GM21825 (cell line): ENCODE measurements at regions not wholly inside any gene's neighbourhood (a gene's known extent, or its start where the extent isn't known, plus 50 kb on each side); places are given as distances from the start of the nearest gene placed in this dataset.
A peak's percentile ranks its signal among the peaks of the same experiment; 100 is the strongest.

Experiments used
- ATAC-seq: cut with Tn5 transposase; IDR thresholded peaks from one replicate; pipeline ENCODE4 v1.9.1; 2021; ENCODE audit warnings: mild to moderate bottlenecking, moderate library complexity; ENCODE audit not compliant: unreplicated experiment

- ATAC-seq, result no peak
Observed at GRCh38 chr18:67300498-67300897, 216.0 kb downstream of the DSEL start.

- no peak for ATAC-seq
Observed at GRCh38 chr18:67292814-67293213, 223.7 kb downstream of the DSEL start.

- no peak for ATAC-seq
Observed at GRCh38 chr18:67290421-67290820, 226.1 kb downstream of the DSEL start.

- no peak for ATAC-seq
Observed at GRCh38 chr18:67285583-67285982, 230.9 kb downstream of the DSEL start.

GRCh38 chr18:67282796-67283195, 233.7 kb downstream of the DSEL start:
- ATAC-seq, result no peak

GRCh38 chr18:67281746-67282145, 234.8 kb downstream of the DSEL start:
- no peak for ATAC-seq

- ATAC-seq, result no peak
Observed at GRCh38 chr18:67280486-67281242, 235.9 kb downstream of the DSEL start.

- no peak for ATAC-seq
Observed at GRCh38 chr18:67279988-67280387, 236.5 kb downstream of the DSEL start.

GRCh38 chr18:67278984-67279383, 237.5 kb downstream of the DSEL start:
- no peak for ATAC-seq

GRCh38 chr18:67276638-67277037, 239.9 kb downstream of the DSEL start:
- no peak for ATAC-seq

GRCh38 chr18:67273288-67273687, 243.2 kb downstream of the DSEL start:
- ATAC-seq, result no peak

GRCh38 chr18:67269206-67269605, 247.3 kb downstream of the DSEL start:
- ATAC-seq, result no peak

GRCh38 chr18:67268530-67268929, 248.0 kb downstream of the DSEL start:
- no peak for ATAC-seq

- no peak for ATAC-seq
Observed at GRCh38 chr18:67266246-67267237, 250.0 kb downstream of the DSEL start.

GRCh38 chr18:67265464-67266245, 250.9 kb downstream of the DSEL start:
- no peak for ATAC-seq

- ATAC-seq, result no peak
Observed at GRCh38 chr18:67261931-67262552, 254.5 kb downstream of the DSEL start.

GRCh38 chr18:67260841-67261240, 255.7 kb downstream of the DSEL start:
- ATAC-seq, result no peak

GRCh38 chr18:67250776-67251424, 265.6 kb downstream of the DSEL start:
- ATAC-seq, result no peak

- peak; percentile 56 for ATAC-seq
Observed at GRCh38 chr18:67243799-67244587, 272.5 kb downstream of the DSEL start.
